SK-N-SH treated with all-trans-retinoic acid at 6 μM for 48 hours (cell line): ENCODE measurements at regions not wholly inside any gene's neighbourhood (a gene's known extent, or its start where the extent isn't known, plus 50 kb on each side); places are given as distances from the start of the nearest gene placed in this dataset.

Experiments used
- ATAC-seq: fragments of 200-7000 bp; cut with Tn5 transposase; 3 replicates; pipeline ENCODE4 v1.9.1; 2020; ENCODE audit warnings: mild to moderate bottlenecking, moderate library complexity
- ARNTL ChIP-seq: fragments of 450-650 bp; formaldehyde crosslinking; IDR thresholded peaks from 2 replicates; pipeline ENCODE4 v1.5.0; 2020; ENCODE audit warnings: low read depth, mild to moderate bottlenecking, moderate library complexity, borderline replicate concordance
- BACH2 ChIP-seq: fragments of 250-450 bp; sonication (Bioruptor Pico); IDR thresholded peaks from 2 replicates; pipeline ENCODE4 v1.9.0; 2021; ENCODE audit warnings: mild to moderate bottlenecking, borderline replicate concordance
- CREB5 ChIP-seq: fragments of 250-450 bp; sonication (Bioruptor Pico); IDR thresholded peaks from 2 replicates; pipeline ENCODE4 v1.5.1; 2020; ENCODE audit warnings: low read depth, mild to moderate bottlenecking, moderate library complexity
- CSDC2 ChIP-seq: fragments of 250-450 bp; sonication (Bioruptor Pico); IDR thresholded peaks from 2 replicates; pipeline ENCODE4 v1.5.0; 2020; ENCODE audit warnings: mild to moderate bottlenecking, moderate library complexity
- CSRNP3 ChIP-seq: fragments of 250-450 bp; sonication (Bioruptor Pico); IDR thresholded peaks from 2 replicates; pipeline ENCODE4 v1.5.1; 2021; ENCODE audit warnings: mild to moderate bottlenecking, moderate library complexity
- ESRRG ChIP-seq: fragments of 250-450 bp; sonication (Bioruptor Pico); IDR thresholded peaks from 2 replicates; pipeline ENCODE4 v1.6.1; 2021; ENCODE audit warnings: mild to moderate bottlenecking
- ISL1 ChIP-seq: fragments of 250-450 bp; sonication (Bioruptor Pico); IDR thresholded peaks from 2 replicates; pipeline ENCODE4 v2.1.2; 2022; ENCODE audit warnings: mild to moderate bottlenecking, moderate library complexity
- OSR1 ChIP-seq: fragments of 250-450 bp; sonication (Bioruptor Pico); IDR thresholded peaks from 2 replicates; pipeline ENCODE4 v1.8.0; 2022; ENCODE audit warnings: moderate library complexity, mild to moderate bottlenecking, inconsistent platforms
- PATZ1 ChIP-seq: fragments of 250-450 bp; sonication (Bioruptor Pico); IDR thresholded peaks from 2 replicates; pipeline ENCODE4 v1.8.0; 2020; ENCODE audit warnings: mild to moderate bottlenecking, moderate library complexity, borderline replicate concordance
- POU6F1 ChIP-seq: fragments of 250-450 bp; sonication (Bioruptor Pico); IDR thresholded peaks from 2 replicates; pipeline ENCODE4 v1.8.0; 2021; ENCODE audit warnings: low read depth, mild to moderate bottlenecking, moderate library complexity, borderline replicate concordance
- PPARA ChIP-seq: fragments of 250-450 bp; sonication (Bioruptor Pico); IDR thresholded peaks from 2 replicates; pipeline ENCODE4 v1.5.0; 2020; ENCODE audit warnings: mild to moderate bottlenecking, borderline replicate concordance
- RARB ChIP-seq: fragments of 250-450 bp; sonication (Bioruptor Pico); IDR thresholded peaks from 2 replicates; pipeline ENCODE4 v1.8.0; 2021; ENCODE audit warnings: mild to moderate bottlenecking, moderate library complexity
- TCF4 ChIP-seq: fragments of 250-450 bp; sonication (Bioruptor Pico); IDR thresholded peaks from 2 replicates; pipeline ENCODE4 v1.8.0; 2021; ENCODE audit warnings: mild to moderate bottlenecking, moderate library complexity, borderline replicate concordance
- TOX ChIP-seq: fragments of 250-450 bp; sonication (Bioruptor Pico); IDR thresholded peaks from 2 replicates; pipeline ENCODE4 v1.8.0; 2021; ENCODE audit warnings: mild to moderate bottlenecking, moderate library complexity, borderline replicate concordance
- TSHZ2 ChIP-seq: fragments of 250-450 bp; sonication (Bioruptor Pico); IDR thresholded peaks from 2 replicates; pipeline ENCODE4 v1.5.0; 2020; ENCODE audit warnings: mild to moderate bottlenecking, moderate library complexity
- ZC3H10 ChIP-seq: fragments of 250-450 bp; sonication (Bioruptor Pico); IDR thresholded peaks from 2 replicates; pipeline ENCODE4 v1.5.1; 2021; ENCODE audit warnings: mild to moderate bottlenecking, moderate library complexity
- ZFP3 ChIP-seq: fragments of 250-450 bp; sonication (Bioruptor Pico); IDR thresholded peaks from 2 replicates; pipeline ENCODE4 v1.5.0; 2020; ENCODE audit warnings: mild to moderate bottlenecking, moderate library complexity
- ZFP30 ChIP-seq: fragments of 450-650 bp; formaldehyde crosslinking; IDR thresholded peaks from 2 replicates; pipeline ENCODE4 v1.5.0; 2022; ENCODE audit warnings: mild to moderate bottlenecking, moderate library complexity
- ZNF565 ChIP-seq: fragments of 450-650 bp; formaldehyde crosslinking; conservative IDR thresholded peaks from 2 replicates; pipeline ENCODE4 v1.5.0; 2020; ENCODE audit warnings: low read depth, mild to moderate bottlenecking, moderate library complexity
- ZNF70 ChIP-seq: fragments of 450-650 bp; formaldehyde crosslinking; IDR thresholded peaks from 2 replicates; pipeline ENCODE4 v1.5.0; 2020; ENCODE audit warnings: mild to moderate bottlenecking, moderate library complexity
- ZNF8 ChIP-seq: fragments of 450-650 bp; formaldehyde crosslinking; IDR thresholded peaks from 2 replicates; pipeline ENCODE4 v1.5.0; 2020; ENCODE audit warnings: mild to moderate bottlenecking, moderate library complexity

GRCh38 chr3:194208709-194209108, 72.8 kb downstream of the HES1 start (continued):
- no peak for TF ChIP-seq ZFP30 (CRISPR knock-in tag)

- no peak for TF ChIP-seq CSDC2 (CRISPR knock-in tag)
- TF ChIP-seq ZNF565 (CRISPR knock-in tag) = no peak
- no peak for TF ChIP-seq PPARA (CRISPR knock-in tag)
- no peak for TF ChIP-seq TOX
- no peak for TF ChIP-seq ARNTL (CRISPR knock-in tag)
- TF ChIP-seq POU6F1 (CRISPR knock-in tag) = no peak
- TF ChIP-seq ISL1 = no peak
- TF ChIP-seq OSR1 = no peak
- no peak for TF ChIP-seq BACH2 (CRISPR knock-in tag)
- no peak for TF ChIP-seq RARB (CRISPR knock-in tag)
- no peak for TF ChIP-seq ZFP3 (CRISPR knock-in tag)
- peak; percentile 19 for ATAC-seq
Measured at GRCh38 chr3:194212161-194212844, 76.4 kb downstream of the HES1 start.

- peak; percentile 91 for ATAC-seq
- TF ChIP-seq TSHZ2 (CRISPR knock-in tag) (peak; percentile 95; the same call in 1 of the 2 replicates), TCF4 (CRISPR knock-in tag) (peak; percentile 86), BACH2 (CRISPR knock-in tag) (no peak), ZNF70 (CRISPR knock-in tag) (0 out of 2 replicates have a peak, but pooled peaks have one; percentile 20), ISL1 (peak; percentile 67), ZFP3 (CRISPR knock-in tag) (peak; percentile 70; the same call in 1 of the 2 replicates), ESRRG (CRISPR knock-in tag) (0 out of 2 replicates have a peak, but pooled peaks have one; percentile 13), CREB5 (CRISPR knock-in tag) (peak; percentile 47; the same call in 1 of the 2 replicates), ZNF8 (CRISPR knock-in tag) (no peak)
Measured at GRCh38 chr3:194212845-194213331, 76.9 kb downstream of the HES1 start.

GRCh38 chr3:194215392-194215791, 79.4 kb downstream of the HES1 start:
- ATAC-seq = no peak

More at GRCh38 chr3:194215392-194215791, 79.4 kb downstream of the HES1 start:
- TF ChIP-seq PATZ1 (no peak), ZC3H10 (no peak), CSRNP3 (no peak), ZNF8 (CRISPR knock-in tag) (no peak), CREB5 (CRISPR knock-in tag) (no peak), PPARA (CRISPR knock-in tag) (no peak), ZFP3 (CRISPR knock-in tag) (no peak), CSDC2 (CRISPR knock-in tag) (no peak), ZNF565 (CRISPR knock-in tag) (no peak)
